Ovary (tissue), 7 donors: ENCODE measurements at regions not wholly inside any gene's neighbourhood (a gene's known extent, or its start where the extent isn't known, plus 50 kb on each side); places are given as distances from the start of the nearest gene placed in this dataset.

Experiments used
- DNase-seq, 5 donors: peaks; one replicate each; pipeline ENCODE4 v3.0.0-alpha.2; 2019 to 2020
- H3K27ac ChIP-seq, 2 donors: fragments of 200-600 bp; one replicate each; pipeline versions ENCODE4 v1.5.1 to v1.8.0; 2019 to 2022
- H3K27me3 ChIP-seq: fragments of 200-600 bp; one replicate; pipeline ENCODE4 v1.8.0; 2022
- H3K36me3 ChIP-seq: fragments of 200-600 bp; sonication (generic); one replicate; pipeline ENCODE4 v1.5.1; 2019
- H3K4me1 ChIP-seq: one replicate; pipeline ENCODE4 v1.8.1; 2013; ENCODE audit warnings: mild to moderate bottlenecking, moderate library complexity; ENCODE audit not compliant: insufficient read depth
- H3K4me3 ChIP-seq: fragments of 200-600 bp; sonication (generic); one replicate; pipeline ENCODE4 v1.5.1; 2017
- H3K9me3 ChIP-seq, 2 donors: fragments of 200-600 bp in 1 of 2; sonication (generic) in 1 of 2; one replicate each; pipeline versions ENCODE4 v1.5.1 to v1.8.1; 2013 to 2019; ENCODE audit warnings: mild to moderate bottlenecking in 1 of 2, moderate library complexity in 1 of 2
- EP300 ChIP-seq: sonication (generic); formaldehyde crosslinking; IDR thresholded peaks from one replicate; pipeline ENCODE4 v1.6.1; 2017; ENCODE audit warnings: antibody characterized with exemption
- POLR2A ChIP-seq: fragments of 450-650 bp; IDR thresholded peaks from one replicate; pipeline ENCODE4 v1.6.1; 2017; ENCODE audit warnings: antibody characterized with exemption, mild to moderate bottlenecking, moderate library complexity
- WGBS, 3 donors: extraction: QIAGEN DNeasy Blood & Tissue Kit in 1 of 3; methylation state at CpG; one replicate each; pipeline versions ENCODE4 v1.1.5 to v1.1.7; 2013 to 2017; 5-methylcytosine and 5-hydroxymethylcytosine counted together
- intact Hi-C, 4 donors: fragments of 100-400 bp; cut with DNase I; formaldehyde crosslinking; loops; one replicate each; pipeline versions ENCODE4 v1.11.0 to v1.15.1; 2022 to 2023
- TF ChIP-seq, protein P1 (sequence below), 3 donors: fragments of 450-650 bp in 2 of 3; fragments of 200-600 bp in 1 of 3; IDR thresholded peaks; one replicate each; pipeline versions ENCODE4 v1.5.1 to v1.8.0; 2016 to 2022; ENCODE audit warnings: antibody characterized with exemption in 3 of 3, mild to moderate bottlenecking in 1 of 3
- donor health status: DM: no; HTN: no; CAD: no; lungs with moderate emphysema.
- donor health status: DM: no; HTN: no; CAD: no.
- donor health status: Bipolar disorder and iron deficiency.
- donor health status: DM: no; HTN: no; CAD: no.
- donor health status: DM: yes; HTN: yes; CAD: no.

- Histone ChIP-seq H3K27ac (no peak overlapping the region), H3K27me3 (no peaks in the 10 kb centered on the region), H3K4me3 (no peak overlapping the region), H3K36me3 (no peaks in the 10 kb centered on the region), H3K9me3 (no peaks in the 10 kb centered on the region), H3K4me1 (no peaks in the 10 kb centered on the region)
- no peak for DNase-seq
- TF ChIP-seq POLR2A (no peak), EP300 (no peak)
- TF ChIP-seq, protein P1, sequence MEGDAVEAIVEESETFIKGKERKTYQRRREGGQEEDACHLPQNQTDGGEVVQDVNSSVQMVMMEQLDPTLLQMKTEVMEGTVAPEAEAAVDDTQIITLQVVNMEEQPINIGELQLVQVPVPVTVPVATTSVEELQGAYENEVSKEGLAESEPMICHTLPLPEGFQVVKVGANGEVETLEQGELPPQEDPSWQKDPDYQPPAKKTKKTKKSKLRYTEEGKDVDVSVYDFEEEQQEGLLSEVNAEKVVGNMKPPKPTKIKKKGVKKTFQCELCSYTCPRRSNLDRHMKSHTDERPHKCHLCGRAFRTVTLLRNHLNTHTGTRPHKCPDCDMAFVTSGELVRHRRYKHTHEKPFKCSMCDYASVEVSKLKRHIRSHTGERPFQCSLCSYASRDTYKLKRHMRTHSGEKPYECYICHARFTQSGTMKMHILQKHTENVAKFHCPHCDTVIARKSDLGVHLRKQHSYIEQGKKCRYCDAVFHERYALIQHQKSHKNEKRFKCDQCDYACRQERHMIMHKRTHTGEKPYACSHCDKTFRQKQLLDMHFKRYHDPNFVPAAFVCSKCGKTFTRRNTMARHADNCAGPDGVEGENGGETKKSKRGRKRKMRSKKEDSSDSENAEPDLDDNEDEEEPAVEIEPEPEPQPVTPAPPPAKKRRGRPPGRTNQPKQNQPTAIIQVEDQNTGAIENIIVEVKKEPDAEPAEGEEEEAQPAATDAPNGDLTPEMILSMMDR (IDR thresholded peaks at IDR 0.05), result no peak
- intact Hi-C loops, result no loop called here
- WGBS, 3 donors, result 32 to 42% (median 37%) methylated on average over 2 of the region's 2 CpGs
Observed at GRCh38 chr6:23280437-23280836, 711.1 kb downstream of the HDGFL1 start.

- H3K9me3 ChIP-seq, result no peaks in the 10 kb centered on the region
- WGBS, 3 donors, result 85 to 91% (median 89%) methylated on average over 10 of the region's 10 CpGs
- intact Hi-C loops, result no loop called here
- no peaks in the 10 kb centered on the region for H3K27me3 ChIP-seq
- H3K4me1 ChIP-seq, result no peaks in the 10 kb centered on the region
- DNase-seq, result no peak
- TF ChIP-seq EP300, result no peak
- TF ChIP-seq POLR2A, result no peak
- TF ChIP-seq, protein P1 (IDR thresholded peaks at IDR 0.05), result no peak
- H3K36me3 ChIP-seq, result no peaks in the 10 kb centered on the region
- H3K4me3 ChIP-seq, result no peak overlapping the region
- no peak overlapping the region for H3K27ac ChIP-seq
Observed at GRCh38 chr6:23282252-23283021, 713.1 kb downstream of the HDGFL1 start.

DNA sequence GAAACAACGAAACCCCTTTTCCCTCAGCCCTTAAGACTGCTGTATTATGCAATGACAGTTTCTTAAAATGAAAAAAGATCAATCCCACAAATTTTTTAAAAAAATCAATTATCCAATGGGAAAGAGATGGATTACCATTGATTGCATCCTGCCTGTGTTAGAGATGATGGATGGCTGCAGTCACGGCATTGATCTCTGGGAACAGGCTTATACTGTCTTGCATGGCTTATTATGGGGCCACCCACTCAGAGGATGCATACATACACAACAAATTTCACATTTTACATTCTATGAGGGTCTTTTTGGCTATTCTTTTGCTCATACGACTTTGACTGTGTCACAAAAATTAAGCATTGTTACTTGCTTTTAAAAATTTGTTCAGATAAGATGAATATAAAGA is 724.3 kb downstream of the HDGFL1 start:
- DNase-seq, result no peak
- 77 to 86% (median 82%) methylated on average over 3 of the region's 3 CpGs for WGBS, 3 donors
- no peak overlapping the region for H3K4me3 ChIP-seq
- no peak overlapping the region for H3K27ac ChIP-seq
- no peaks in the 10 kb centered on the region for H3K9me3 ChIP-seq
- no peaks in the 10 kb centered on the region for H3K36me3 ChIP-seq
- no peaks in the 10 kb centered on the region for H3K27me3 ChIP-seq
- no peak for TF ChIP-seq EP300
- TF ChIP-seq, protein P1 (IDR thresholded peaks at IDR 0.05), result no peak
- TF ChIP-seq POLR2A, result no peak
- intact Hi-C loops, result no loop called here
- H3K4me1 ChIP-seq, result no peaks in the 10 kb centered on the region

DNA sequence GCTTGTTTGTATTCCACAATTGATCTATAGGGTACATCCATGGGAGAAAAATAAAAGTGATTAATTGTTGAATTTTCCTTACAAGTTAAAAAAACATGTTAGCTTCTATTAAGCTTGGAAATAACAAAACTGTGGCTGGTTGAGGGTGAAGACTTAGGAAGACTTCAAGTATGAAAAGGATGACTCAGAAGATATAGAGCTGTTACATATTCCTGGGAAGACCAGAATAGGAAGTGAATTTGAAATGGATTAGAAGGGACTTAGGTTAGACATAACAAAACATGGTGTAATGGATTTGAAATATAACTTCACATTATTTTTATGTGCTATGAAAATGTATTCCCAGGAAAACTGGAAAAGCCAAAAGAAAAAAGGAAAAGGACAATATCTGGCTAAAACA is 732.2 kb downstream of the HDGFL1 start:
- Histone ChIP-seq H3K4me1 (no peaks in the 10 kb centered on the region), H3K9me3 (no peaks in the 10 kb centered on the region), H3K27me3 (no peaks in the 10 kb centered on the region), H3K36me3 (no peaks in the 10 kb centered on the region), H3K27ac (no peak overlapping the region), H3K4me3 (no peak overlapping the region)
- intact Hi-C loops, result no loop called here
- TF ChIP-seq EP300, result no peak
- TF ChIP-seq, protein P1 (IDR thresholded peaks at IDR 0.05), result no peak
- TF ChIP-seq POLR2A, result no peak
- DNase-seq, result no peak
